ENCODE measurements at regions not wholly inside any gene's neighbourhood (a gene's known extent, or its start where the extent isn't known, plus 50 kb on each side); places are given as distances from the start of the nearest gene placed in this dataset.

- in situ Hi-C loops (cut with MboI; ENCODE audit: low sequenced_read_pairs, unreplicated experiment), result no loop called here
- TF ChIP-seq CTCF (IDR thresholded peaks at IDR 0.05; ENCODE audit: borderline replicate concordance, control extremely low read depth, extremely low read depth, insufficient read depth, missing control alignments), result no peak
- no peak for DNase-seq (ENCODE audit: low spot score)
Observed at GRCh38 chr9:108078811-108079210, 589.2 kb upstream of the KLF4 start.

- no peak for TF ChIP-seq CTCF (IDR thresholded peaks at IDR 0.05; ENCODE audit: borderline replicate concordance, control extremely low read depth, extremely low read depth, insufficient read depth, missing control alignments)
- in situ Hi-C loops (cut with MboI; ENCODE audit: low sequenced_read_pairs, unreplicated experiment), result no loop called here
- DNase-seq (ENCODE audit: low spot score), result no peak
Observed at GRCh38 chr9:108078375-108078774, 588.8 kb upstream of the KLF4 start.

GRCh38 chr9:108077556-108077955 lies 588.0 kb upstream of the KLF4 start:
- in situ Hi-C loops (cut with MboI; ENCODE audit: low sequenced_read_pairs, unreplicated experiment), result no loop called here
- no peak for TF ChIP-seq CTCF (IDR thresholded peaks at IDR 0.05; ENCODE audit: borderline replicate concordance, control extremely low read depth, extremely low read depth, insufficient read depth, missing control alignments)

GRCh38 chr9:108074900-108075299 lies 585.3 kb upstream of the KLF4 start:
- no peak for DNase-seq (ENCODE audit: low spot score)
- in situ Hi-C loops (cut with MboI; ENCODE audit: low sequenced_read_pairs, unreplicated experiment), result no loop called here
- no peak for TF ChIP-seq CTCF (IDR thresholded peaks at IDR 0.05; ENCODE audit: borderline replicate concordance, control extremely low read depth, extremely low read depth, insufficient read depth, missing control alignments)

More at GRCh38 chr9:108077556-108077955, 588.0 kb upstream of the KLF4 start:
- DNase-seq (ENCODE audit: low spot score), result no peak

GRCh38 chr9:108073823-108074222 lies 584.3 kb upstream of the KLF4 start:
- in situ Hi-C loops (cut with MboI; ENCODE audit: low sequenced_read_pairs, unreplicated experiment), result no loop called here
- no peak for TF ChIP-seq CTCF (IDR thresholded peaks at IDR 0.05; ENCODE audit: borderline replicate concordance, control extremely low read depth, extremely low read depth, insufficient read depth, missing control alignments)

GRCh38 chr9:108072740-108073139 lies 583.2 kb upstream of the KLF4 start:
- no peak for DNase-seq (ENCODE audit: low spot score)
- in situ Hi-C loops (cut with MboI; ENCODE audit: low sequenced_read_pairs, unreplicated experiment), result no loop called here

More at GRCh38 chr9:108073823-108074222, 584.3 kb upstream of the KLF4 start:
- DNase-seq (ENCODE audit: low spot score), result no peak

More at GRCh38 chr9:108072740-108073139, 583.2 kb upstream of the KLF4 start:
- no peak for TF ChIP-seq CTCF (IDR thresholded peaks at IDR 0.05; ENCODE audit: borderline replicate concordance, control extremely low read depth, extremely low read depth, insufficient read depth, missing control alignments)
